GM18517 (cell line): ENCODE measurements at regions not wholly inside any gene's neighbourhood (a gene's known extent, or its start where the extent isn't known, plus 50 kb on each side); places are given as distances from the start of the nearest gene placed in this dataset.
"Not testable (repeated sequence)": the region's sequence is repeated elsewhere in the genome, so short reads cannot be mapped to it uniquely, and the experiment has no call there.

ENCODE experiments used
- ATAC-seq: cut with Tn5 transposase; IDR thresholded peaks from one replicate; pipeline ENCODE4 v1.9.1; 2021; ENCODE audit warnings: mild to moderate bottlenecking, moderate library complexity; ENCODE audit not compliant: unreplicated experiment

- ATAC-seq = no peak
These were observed 234.4 kb upstream of the FIGN start for GRCh38 chr2:163970058-163970813.

GRCh38 chr2:163964278-163964677, 228.5 kb upstream of the FIGN start:
- not testable (repeated sequence) for ATAC-seq

DNA sequence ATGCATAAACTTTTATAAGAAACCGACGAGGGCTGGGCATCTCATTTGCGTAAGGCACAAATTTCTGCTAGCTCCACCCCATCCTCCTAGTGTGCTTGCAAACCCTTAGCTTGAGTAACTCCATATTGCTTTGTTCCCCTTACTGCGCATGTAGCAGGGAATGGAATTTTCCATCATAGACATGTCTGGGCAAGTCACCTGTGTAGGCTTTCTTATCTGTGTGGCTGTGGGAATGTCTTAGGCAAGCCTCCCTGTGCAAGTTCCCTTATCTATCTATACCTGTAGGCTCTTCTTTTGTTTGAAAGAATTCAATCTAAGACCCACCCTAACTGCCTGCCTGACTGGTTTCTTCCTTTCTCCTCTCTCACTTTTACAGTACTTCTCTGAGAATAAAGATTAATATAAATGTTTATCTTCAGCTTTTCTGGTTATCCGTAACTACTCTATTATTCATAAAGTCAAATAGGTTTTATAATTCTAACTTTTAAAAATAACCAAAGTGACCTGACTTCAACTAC, 217.6 kb upstream of the FIGN start:
- ATAC-seq = no peak

DNA sequence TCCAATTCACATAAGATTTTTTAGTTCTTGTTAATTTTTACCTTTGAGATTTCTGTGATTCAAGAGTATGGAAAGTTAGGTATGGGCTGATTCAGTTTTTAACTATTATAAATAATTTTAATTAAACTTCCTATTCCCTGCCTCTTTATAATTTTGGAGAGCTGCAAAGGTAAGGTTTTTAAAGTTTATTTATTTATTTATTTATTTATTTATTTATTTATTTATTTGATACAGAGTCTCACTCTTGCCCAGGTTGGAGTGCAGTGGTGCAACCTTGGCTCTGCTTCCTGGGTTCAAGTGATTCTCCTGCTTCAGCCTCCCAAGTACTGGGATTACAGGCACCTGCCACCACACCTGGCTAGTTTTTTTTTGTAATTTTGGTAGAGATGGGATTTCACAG, 215.5 kb upstream of the FIGN start:
- ATAC-seq = no peak

- ATAC-seq = no peak
These were observed 213.9 kb upstream of the FIGN start for GRCh38 chr2:163949693-163950092.

DNA sequence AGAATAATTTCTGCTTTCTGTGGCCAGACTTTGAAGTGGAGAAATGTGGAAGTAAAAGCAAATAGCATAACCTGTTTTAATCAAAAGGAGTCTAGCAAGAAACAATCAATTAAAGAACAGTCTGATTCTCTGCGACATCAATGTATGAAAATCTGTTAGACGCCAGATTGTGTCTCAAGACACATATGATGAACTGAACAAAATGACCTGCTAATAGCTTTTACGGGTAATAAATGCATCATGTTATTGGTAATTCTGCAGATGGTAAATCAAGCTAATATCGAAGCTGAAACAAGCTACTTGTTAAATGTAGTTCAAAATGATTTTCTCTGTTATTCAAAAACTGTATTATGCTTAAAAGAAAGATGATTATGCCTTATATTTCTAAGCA, 208.5 kb upstream of the FIGN start:
- ATAC-seq = no peak

- no peak for ATAC-seq
These were observed 207.9 kb upstream of the FIGN start for GRCh38 chr2:163943403-163944346.

DNA sequence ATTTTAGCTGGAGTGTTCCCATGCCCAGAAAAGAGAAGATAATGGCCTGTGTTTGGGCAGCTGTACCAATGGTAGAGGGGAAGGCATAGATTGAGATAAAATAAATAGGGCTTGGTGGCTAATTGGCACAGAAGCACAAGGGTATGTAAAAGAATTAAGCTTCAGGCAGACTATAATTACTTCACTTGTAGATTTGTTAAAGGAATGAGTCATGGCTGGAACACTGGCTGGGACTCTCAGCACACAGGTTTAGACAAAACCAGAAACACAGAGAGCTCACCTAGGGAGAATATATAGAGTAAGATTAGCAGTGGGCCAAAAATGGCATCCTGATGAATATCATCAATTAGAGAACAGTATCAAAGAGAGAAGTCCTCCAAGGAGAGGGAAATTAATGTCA, 198.3 kb upstream of the FIGN start:
- ATAC-seq = no peak

DNA sequence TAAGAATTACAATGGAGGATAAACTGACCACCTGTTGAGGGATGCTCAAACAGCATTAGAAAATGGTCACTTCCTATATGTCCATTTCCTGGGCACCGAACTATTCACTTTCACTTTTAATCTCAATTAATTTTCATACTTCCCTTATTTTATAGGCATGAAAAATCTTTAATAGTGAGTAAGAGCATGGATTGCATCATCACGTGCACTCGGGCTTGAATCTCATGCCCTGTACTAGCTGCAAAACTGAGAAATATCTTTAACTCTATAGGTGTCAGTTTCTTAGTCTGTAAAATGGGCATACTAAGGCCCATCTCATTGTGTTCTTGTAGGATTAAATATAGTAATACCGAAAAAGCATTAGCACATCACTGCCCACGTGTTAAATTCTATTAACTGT, 183.9 kb upstream of the FIGN start:
- no peak for ATAC-seq

GRCh38 chr2:163914486-163914885, 178.7 kb upstream of the FIGN start:
- not testable (repeated sequence) for ATAC-seq

DNA sequence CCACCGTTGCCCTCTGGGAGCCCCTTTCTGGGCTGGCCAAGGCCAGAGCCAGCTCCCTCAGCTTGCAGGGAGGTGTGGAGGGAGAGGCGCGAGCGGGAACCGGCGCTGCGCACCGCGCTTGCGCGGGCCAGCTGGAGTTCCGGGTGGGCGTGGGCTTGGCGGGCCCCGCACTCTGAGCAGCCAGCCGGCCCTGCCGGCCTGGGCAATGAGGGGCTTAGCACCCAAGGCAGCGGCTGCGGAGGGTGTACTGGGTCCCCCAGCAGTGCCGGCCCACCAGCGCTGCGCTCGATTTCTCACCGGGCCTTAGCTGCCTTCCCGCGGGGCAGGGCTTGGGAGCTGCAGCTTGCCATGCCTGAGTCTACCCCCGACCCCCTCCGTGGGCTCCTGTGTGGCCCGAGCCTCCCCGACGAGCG, 177.7 kb upstream of the FIGN start:
- not testable (repeated sequence) for ATAC-seq

DNA sequence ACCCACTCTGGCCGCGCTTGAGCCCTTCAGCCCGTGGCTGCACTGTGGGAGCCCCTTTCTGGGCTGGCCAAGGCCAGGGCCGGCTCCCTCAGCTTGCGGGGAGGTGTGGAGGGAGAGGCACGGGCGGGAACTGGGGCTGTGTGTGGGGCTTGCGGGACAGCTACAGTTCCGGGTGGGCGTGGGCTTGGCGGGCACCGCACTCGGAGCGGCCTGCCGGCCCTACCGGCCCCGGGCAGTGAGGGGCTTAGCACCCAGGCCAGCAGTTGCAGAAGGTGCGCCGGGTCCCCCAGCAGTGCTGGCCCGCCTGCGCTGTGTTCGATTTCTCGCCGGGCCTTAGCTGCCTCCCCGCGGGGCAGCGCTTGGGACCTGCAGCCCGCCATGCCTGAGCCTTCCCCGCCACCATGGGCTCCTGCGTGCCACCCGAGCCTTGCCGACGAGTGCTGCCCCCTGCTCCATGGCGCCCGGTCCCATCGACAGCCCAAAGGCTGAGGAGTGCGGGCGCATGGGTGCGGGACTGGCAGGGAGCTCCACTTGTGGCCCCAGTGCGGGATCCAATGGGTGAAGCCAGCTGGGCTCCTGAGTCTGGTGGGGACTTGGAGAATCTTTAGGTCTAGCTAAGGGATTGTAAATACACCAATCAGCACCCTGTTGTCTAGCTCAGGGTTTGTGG, 173.7 kb upstream of the FIGN start:
- ATAC-seq = no peak

DNA sequence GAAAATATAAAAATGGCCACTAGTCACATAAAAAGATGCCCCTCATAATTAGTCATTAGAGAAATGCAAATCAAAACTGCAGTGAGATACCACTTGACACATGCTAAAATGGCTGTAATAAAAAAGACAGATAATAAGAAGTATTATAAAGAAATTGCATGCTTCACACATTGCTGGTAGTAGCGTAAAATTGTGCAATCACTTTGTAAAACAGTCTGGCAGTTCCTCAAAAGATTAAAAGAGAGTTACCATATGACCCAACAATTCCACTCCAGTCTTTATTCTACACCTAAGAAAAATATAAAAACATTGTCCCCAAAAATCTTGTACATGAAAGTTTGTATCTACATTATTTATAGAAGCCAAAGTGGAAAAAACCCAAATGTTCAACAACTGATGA, 170.6 kb upstream of the FIGN start:
- no peak for ATAC-seq

DNA sequence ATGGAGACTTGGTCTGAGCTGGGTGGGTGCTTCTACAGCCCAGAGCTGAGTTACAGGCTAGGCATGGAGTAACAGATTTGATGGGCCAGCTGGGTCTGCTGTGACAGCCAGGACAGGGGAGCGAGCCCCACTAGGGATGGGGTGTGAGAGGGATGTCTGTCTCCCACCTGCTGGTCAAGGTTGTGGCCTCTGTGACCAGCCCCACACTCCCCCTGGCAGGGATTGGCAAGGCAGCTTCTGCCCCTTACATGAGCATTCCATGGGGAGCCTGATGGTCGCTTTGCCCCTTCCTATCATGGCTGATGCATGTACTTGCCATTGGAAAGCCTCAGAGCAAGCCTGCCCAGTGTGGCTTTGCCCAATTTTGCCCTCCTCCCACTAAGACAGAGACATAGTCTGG, 162.0 kb upstream of the FIGN start:
- ATAC-seq = no peak

DNA sequence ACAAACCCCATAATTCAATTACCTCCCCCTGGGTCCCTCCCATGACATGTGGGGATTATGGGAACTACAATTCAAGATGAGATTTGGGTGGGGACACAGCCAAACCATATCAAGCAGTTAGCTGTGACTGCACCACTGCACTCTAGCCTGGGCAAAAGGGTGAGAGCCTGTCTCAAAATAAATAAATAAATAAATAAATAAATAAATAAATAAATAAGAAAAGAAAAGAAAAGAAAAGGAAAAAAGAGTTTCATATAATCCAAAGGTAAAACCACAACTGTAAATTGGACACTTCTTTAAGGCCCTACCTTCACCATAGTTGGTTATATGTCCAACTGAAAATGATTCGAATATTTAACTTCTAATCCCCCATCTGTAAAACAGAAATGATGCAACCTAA, 157.6 kb upstream of the FIGN start:
- not testable (repeated sequence) for ATAC-seq

GRCh38 chr2:163888591-163888990, 152.8 kb upstream of the FIGN start:
- no peak for ATAC-seq

GRCh38 chr2:163887182-163887581, 151.4 kb upstream of the FIGN start:
- ATAC-seq = no peak

DNA sequence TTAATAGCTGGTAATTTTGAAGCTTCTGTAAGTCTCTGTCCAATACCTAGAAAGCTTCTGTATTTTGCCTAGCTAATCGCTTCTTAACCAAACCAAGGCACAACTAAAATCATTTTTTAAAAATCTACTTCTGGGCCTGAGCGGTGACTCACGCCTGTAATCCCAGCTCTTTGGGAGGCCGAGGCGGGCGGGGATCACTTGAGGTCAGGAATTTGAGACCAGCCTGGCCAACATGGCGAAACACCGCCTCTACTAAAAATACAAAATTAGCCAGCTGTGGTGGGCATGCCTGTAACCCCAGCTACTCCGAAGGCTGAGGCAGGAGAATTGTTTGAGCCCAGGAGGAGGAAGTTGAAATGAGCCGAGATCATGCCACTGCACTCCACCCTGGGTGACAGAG, 148.6 kb upstream of the FIGN start:
- ATAC-seq = no peak

DNA sequence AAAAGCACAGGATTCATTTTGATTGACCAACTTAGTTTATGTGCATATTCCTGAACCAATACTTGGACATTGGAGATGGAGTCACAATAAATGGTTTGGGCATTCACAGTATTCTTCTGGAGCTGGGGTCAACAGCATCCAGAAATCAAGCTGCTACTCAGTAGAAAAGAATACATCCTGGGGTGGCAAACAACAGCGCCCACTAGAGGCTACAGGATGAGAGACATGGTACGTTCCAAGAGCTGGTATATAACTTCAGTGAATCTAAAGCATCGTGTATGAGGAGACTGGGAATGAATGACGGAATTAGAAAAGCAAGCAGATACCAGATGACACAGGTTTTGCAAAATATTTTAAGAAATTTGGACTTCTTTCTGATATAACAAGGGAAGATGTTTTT, 142.9 kb upstream of the FIGN start:
- ATAC-seq = peak; percentile 82

- ATAC-seq = no peak
These were observed 141.5 kb upstream of the FIGN start for GRCh38 chr2:163877316-163877715.

DNA sequence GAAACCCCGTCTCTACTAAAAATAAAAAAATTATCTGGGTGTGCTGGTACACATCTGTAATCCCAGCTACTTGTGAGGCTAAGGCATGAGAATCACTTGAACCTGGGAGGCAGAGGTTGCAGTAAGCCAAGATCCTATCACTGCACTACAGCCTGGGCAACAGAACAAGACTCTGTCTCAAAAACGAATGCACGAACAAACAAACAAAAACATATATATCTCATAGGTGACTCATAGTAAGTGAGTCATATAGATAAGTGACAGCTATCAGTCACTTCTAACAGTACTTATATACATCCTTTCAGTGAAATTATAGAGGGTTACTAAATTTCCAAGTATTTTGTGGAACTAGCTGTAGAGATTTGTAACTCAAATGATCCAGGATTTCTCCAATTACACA, 127.3 kb upstream of the FIGN start:
- ATAC-seq = no peak
